Keratinocyte (primary cell): ENCODE measurements at regions not wholly inside any gene's neighbourhood (a gene's known extent, or its start where the extent isn't known, plus 50 kb on each side); places are given as distances from the start of the nearest gene placed in this dataset.

ENCODE experiments used
- CTCF ChIP-seq, 3 experiments: IDR thresholded peaks in 1 of 3; conservative IDR thresholded peaks in 1 of 3; optimal IDR thresholded peaks in 1 of 3; 2 replicates in 2 of 3; 3 replicates in 1 of 3; pipeline versions ENCODE3 to v1.5.1; 2011; ENCODE audit warnings: low read length in 3 of 3, mild to moderate bottlenecking in 3 of 3, moderate library complexity in 2 of 3, control low read depth in 1 of 3, inconsistent platforms in 1 of 3; ENCODE audit not compliant: insufficient read depth in 2 of 3; ENCODE audit errors: extremely low read depth in 1 of 3
- EZH2 ChIP-seq: IDR thresholded peaks from one replicate; pipeline ENCODE4 v1.6.1; 2012; ENCODE audit warnings: inconsistent platforms, mild to moderate bottlenecking, low read length, moderate library complexity

- no peak for TF ChIP-seq CTCF (optimal IDR thresholded peaks at IDR 0.05 in 1 of 3, IDR thresholded peaks at IDR 0.05 in 1 of 3, conservative IDR thresholded peaks at IDR 0.05 in 1 of 3; ENCODE audit: extremely low read depth in 1 of 3, insufficient read depth in 2 of 3, low read length in 3 of 3)
- TF ChIP-seq EZH2: no peak
Observed at GRCh38 chr13:50238922-50239321, 223.7 kb downstream of the KCNRG start.
